GF-D8 (cell line): ENCODE measurements at regions not wholly inside any gene's neighbourhood (a gene's known extent, or its start where the extent isn't known, plus 50 kb on each side); places are given as distances from the start of the nearest gene placed in this dataset.
"Not testable (repeated sequence)": the region's sequence is repeated elsewhere in the genome, so short reads cannot be mapped to it uniquely, and the experiment has no call there.

ENCODE experiments used
- DNase-seq: peaks from one replicate; lab custom pipeline; 2025; lab: John Stamatoyannopoulos, UW

- DNase-seq, result no peak
Measured at GRCh38 chr14:87630846-87631245, 362.1 kb downstream of the GALC start.

GRCh38 chr14:87629788-87630187 is 363.2 kb downstream of the GALC start:
- DNase-seq, result no peak

GRCh38 chr14:87628780-87629179 is 364.2 kb downstream of the GALC start:
- DNase-seq, result no peak

GRCh38 chr14:87628129-87628528 is 364.9 kb downstream of the GALC start:
- DNase-seq, result peak; percentile 13

DNA sequence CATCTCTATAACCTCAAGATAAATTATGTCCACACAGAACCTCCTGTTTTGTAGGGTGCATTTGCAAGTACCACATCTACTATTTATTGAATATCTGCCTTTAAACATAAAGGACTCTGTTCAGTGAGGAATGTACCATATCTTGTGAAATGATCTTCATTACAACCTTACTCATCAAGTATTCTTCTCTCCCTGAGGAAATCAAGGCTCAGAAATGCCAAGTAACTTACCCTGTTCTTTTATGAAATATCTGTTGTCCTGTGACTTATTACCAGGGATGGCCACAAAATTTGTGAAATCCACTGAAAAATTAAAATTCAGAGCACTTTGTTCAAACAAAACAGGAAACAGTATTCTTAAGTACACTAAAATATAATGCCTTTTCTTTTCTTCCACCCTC is 366.7 kb downstream of the GALC start:
- DNase-seq, result no peak

DNA sequence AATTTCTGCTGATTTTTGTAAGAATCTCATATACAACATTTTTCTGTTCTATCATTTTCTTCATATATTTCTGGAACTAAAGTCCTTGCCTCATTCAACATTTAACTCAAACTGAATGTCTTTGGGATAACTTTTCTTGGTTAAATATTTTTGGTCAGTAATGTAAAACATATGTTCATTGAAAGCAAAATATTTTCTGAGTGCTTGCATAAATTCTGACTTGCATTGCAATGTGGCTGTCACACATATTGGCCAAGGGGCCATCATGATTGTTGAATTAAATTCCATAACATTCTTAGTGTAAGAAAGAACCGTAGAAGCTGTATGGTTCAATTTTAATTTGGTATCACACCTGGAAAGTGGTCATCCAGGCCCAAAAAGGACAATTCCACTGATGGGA is 369.4 kb downstream of the GALC start:
- DNase-seq, result no peak

DNA sequence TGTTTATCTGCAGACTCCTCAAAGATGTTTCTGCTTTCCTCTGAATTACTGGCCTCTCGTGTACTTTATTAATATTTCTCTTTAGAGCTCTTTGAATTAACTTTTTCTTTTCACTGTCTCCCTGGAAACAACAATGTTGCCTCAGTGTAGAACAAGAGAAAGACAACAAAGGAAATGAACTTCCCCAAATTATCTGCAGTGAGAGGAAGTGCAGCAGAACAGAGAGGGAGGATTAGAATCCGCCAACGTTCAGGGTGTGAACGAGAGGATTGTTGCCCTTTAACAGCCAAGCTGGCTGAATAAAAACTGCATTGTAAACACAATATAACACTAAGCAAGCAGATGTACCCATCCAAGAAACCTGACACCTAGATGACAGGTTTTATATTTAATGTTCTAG is 375.9 kb downstream of the GALC start:
- DNase-seq, result no peak

- no peak for DNase-seq
Measured at GRCh38 chr14:87615822-87616679, 376.9 kb downstream of the GALC start.

DNA sequence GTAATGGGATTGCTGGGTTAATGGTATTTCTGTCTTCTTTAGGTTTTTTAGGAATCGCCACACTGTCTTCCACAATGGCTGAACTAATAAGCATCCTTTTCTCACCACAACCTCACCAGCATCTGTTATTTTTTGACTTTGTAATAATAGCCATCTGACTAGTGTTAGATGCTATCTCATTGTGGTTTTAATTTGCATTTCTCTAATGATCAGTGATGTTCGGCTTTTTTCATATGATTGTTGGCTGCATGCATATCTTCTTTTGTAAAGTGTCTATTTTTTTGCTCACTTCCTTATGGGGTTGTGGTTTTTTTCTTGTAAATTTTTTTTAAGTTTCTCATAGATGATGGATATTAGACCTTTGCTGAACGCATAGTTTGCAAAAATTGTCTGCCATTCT is 377.9 kb downstream of the GALC start:
- DNase-seq, result no peak

- no peak for DNase-seq
Measured at GRCh38 chr14:87613881-87614280, 379.1 kb downstream of the GALC start.

- not testable (repeated sequence) for DNase-seq
Measured at GRCh38 chr14:87607056-87607455, 385.9 kb downstream of the GALC start.

DNA sequence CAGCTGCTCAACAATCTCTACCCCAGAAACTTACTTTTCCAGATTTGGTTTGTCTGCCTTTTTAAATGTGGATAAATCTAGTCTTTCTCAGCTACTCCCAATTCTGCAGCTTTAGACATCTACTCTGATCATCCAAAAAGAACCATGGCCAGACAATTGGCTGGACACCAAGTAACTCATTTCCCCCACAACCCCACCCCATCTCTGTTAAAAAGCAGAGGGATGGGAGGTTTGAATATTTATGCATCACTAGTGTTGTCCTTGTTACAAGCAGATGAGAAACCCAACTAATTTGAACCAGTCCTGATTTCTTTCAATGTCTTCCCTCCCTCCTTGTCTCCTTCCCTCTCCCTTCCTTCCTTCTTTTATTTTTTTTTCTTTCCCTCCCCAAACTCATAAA is 391.9 kb downstream of the GALC start:
- no peak for DNase-seq

DNA sequence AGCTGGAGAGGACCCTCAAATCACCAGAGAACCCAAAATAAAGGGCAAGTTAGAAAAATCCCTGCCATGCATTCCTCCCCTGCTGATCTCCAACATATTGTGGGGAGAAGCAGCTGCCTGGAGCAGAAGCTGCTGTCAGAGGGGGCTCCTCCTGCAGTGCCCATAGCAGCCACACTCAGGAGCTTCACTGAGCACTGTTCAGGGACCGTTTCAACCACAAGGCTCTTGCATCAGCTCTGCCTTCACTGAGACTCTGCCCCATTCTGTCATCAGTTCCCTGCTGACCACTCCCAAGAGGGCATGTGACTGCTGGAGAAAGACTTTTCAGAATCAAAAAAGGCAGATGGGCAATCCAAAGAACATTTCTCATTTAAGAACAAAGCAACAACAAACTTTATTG is 392.7 kb downstream of the GALC start:
- no peak for DNase-seq

- DNase-seq, result no peak
Measured at GRCh38 chr14:87581298-87581697, 411.7 kb downstream of the GALC start.

DNA sequence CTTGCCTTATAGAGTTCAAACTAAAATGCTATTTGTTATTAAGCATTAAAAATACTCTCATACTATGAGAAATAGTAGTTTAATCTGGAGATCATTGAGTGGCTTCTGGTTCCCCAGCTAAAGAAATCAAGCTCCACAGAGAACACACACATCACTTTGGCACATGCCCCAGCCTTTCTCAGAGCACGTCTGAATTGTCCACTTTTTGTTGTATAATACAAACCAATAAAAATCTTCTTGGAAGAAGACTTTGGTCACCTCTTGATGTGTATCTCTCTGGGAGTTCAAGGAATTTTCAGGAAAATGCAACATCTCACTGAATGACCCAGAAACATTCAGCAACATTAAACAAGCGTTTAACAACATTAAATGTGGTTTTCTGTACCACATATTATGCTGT is 413.9 kb downstream of the GALC start:
- no peak for DNase-seq

DNA sequence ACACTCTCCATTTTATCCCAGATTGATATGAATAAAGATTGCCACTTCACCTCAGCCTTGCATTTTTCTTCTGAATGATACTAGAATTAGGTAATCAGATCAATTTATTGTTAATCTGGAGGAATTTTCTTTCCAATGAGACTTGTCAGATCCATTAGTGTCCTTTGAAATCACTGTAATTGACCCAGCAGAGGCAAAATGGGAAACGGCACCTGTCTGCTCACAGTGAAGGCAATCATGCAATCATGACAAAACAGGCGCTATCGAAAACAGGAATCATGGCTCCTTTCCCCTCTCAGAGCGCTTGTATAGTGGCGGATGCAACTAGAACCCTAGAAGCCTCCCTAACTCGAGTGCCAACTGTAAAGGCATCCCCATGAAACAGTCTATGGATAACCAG is 417.6 kb downstream of the GALC start:
- DNase-seq, result no peak

DNA sequence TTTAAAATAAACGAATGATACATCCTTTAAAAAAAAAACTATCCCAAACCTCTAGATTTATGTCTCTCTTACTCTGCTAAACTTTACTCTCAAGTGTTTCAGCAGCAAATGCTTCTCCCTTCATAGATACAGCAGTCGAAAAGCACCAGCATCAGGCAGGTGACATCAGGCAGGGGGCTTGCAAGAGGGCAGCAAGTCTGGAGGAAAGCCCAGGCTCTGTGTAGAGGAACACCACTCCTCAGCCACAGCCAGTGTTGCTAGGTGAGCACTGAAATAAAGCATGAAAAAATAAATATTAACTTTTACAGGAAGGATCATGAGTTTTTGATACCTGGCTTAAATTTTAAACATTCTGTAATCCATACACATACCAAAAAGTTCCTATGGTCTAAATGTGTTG is 419.4 kb downstream of the GALC start:
- no peak for DNase-seq

- no peak for DNase-seq
Measured at GRCh38 chr14:87567618-87568295, 425.2 kb downstream of the GALC start.

DNA sequence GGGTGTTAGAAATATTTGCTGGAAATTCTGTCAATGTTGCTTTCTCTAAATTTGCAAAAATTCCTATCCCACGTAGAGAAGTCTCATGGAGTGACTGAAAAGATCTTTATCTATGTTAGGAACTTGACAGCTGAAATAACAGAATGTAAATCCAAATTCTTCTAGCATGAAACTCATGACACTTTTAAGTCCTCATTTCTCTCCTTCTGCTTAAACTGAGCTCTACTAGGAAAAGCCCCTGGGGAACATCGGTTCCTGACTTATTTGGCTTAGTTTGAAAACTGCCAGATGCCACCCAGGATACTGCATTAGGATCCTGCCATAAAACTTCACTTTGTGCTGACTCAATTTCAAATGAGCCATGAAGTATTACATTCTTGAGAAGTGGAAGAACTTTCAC is 426.0 kb downstream of the GALC start:
- DNase-seq, result no peak

DNA sequence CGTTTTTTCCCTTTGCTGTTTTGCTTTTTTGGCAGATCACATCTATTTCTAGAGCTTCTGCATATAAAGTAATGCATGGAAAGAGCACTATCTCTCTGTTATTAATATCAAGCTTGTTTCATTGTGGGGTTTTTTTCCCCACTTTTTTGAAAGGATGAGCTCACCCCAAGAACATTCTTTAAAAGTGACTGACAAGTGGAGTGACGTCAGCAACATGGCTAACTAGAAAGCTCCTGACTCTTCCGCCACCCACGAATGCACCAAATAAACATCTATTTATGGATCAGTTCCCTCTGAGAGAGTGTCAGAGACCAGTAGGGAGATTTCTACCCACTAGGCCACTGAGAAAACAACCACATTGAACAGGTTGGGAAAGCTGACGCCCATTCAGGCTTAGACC is 445.4 kb downstream of the GALC start:
- no peak for DNase-seq

DNA sequence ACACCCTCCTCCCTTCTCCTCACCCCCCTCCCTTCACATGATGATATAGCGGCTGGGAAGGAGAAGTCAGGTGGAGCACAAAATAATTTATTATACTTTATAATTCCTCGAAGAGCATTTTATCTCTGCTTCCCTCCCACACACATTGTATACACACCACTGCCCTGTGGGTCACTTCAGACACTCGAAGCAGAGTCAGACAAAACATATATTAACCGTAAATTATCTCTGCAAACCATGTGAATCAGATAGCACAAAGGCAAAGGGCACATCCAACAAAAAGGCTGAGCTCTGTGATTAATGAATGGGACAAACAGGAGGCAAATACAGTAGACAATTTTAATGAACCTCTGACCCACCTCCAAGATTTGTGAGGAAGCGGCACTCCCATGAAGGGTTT is 450.7 kb downstream of the GALC start:
- no peak for DNase-seq

DNA sequence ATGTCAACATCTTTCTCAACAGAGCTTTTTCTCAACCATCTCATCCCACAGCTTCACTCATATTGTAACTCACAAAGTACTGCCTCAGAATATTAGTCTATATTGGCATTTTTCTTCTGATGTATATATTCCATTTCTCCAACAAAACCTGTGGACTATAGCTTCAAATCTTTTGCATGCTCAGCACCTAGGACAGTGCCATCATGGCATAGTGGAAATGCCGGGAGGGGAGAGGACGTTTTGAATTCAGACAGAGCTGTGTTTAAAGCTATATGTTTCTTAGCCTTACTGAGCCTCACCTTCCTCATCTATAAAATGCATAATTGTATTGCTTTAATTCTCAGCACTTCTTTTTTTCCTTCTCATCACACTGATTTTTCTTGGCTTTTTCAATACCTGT is 452.6 kb downstream of the GALC start:
- no peak for DNase-seq

DNA sequence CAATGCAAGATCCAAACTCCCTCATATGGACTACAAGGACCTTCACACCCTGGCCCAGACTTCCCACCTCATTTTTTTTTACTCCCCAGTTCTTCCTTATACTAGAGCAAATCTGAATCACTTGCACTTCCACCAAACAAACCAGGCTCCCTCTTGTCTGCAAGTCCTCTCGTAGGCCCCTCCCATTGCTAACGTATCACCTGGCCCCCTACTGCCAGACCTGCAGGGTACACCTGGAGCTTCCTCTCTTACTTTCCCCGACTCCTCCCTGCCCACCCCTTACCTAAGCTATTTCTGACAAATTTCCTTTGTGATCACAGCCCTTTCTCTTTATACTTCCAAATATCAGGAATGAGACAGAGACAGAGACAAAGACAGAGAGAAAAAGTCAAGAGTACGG is 463.9 kb downstream of the GALC start:
- DNase-seq, result no peak

- no peak for DNase-seq
Measured at GRCh38 chr14:87526731-87527130, 466.3 kb downstream of the GALC start.
